ENCODE measurements at regions not wholly inside any gene's neighbourhood (a gene's known extent, or its start where the extent isn't known, plus 50 kb on each side); places are given as distances from the start of the nearest gene placed in this dataset.
A peak's percentile ranks its signal among the peaks of the same experiment; 100 is the strongest.

DNA sequence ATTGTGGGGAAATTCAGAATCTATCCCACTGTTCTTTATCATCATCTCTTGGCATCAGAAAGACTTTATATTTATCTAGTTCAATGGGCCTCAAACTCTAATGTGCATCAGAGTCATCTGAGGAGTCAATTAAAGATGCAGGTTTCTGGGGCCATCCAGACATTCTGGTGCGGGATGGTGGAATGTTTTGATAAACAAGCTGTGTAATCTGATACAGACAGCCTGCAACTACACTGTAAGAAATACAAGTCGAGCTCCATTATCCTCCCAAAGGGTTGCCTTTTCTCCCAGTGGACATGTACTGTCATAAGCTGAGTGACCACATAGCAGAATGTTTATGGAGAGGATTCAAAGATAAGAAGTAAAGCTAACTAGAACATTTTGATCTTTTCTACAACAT is 515.3 kb upstream of the DCC start:
- H3K36me3 Mint-ChIP-seq (ENCODE audit: low read depth), result no peaks in the 10 kb centered on the region
- H3K4me1 Mint-ChIP-seq, result no peaks in the 10 kb centered on the region
- H3K4me3 Mint-ChIP-seq, result no peak overlapping the region
- ATAC-seq (no peak), DNase-seq (no peak)
- no peak overlapping the region for H3K27ac Mint-ChIP-seq
- H3K27me3 Mint-ChIP-seq, result no peaks in the 10 kb centered on the region
- H3K9me3 Mint-ChIP-seq, result no peaks in the 10 kb centered on the region

DNA sequence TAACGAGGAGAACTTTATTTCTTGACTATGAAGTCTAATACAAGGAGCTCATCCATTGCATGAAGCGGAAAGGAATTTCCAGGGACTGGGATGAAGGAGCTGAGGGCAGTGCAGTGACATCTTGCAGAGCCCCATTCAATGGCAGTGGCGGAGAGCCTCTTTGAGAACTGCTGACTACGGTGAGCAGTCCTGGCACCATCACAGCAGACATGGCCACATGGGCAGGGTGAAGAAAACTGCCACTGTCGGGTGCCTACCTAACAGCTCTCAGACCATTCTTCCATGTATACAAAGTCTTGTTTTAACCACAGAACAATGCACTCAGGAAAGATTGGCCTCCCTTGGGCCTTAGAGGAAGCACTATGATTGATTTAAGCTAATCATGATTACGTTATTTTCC is 506.1 kb upstream of the DCC start:
- no peak for DNase-seq
- ATAC-seq, result no peak
- Mint-ChIP-seq H3K27ac (no peak overlapping the region), H3K36me3 (ENCODE audit: low read depth) (no peaks in the 10 kb centered on the region), H3K27me3 (no peaks in the 10 kb centered on the region), H3K4me1 (no peaks in the 10 kb centered on the region), H3K9me3 (peaks cover 3% of the 10 kb centered on the region), H3K4me3 (no peak overlapping the region)

DNA sequence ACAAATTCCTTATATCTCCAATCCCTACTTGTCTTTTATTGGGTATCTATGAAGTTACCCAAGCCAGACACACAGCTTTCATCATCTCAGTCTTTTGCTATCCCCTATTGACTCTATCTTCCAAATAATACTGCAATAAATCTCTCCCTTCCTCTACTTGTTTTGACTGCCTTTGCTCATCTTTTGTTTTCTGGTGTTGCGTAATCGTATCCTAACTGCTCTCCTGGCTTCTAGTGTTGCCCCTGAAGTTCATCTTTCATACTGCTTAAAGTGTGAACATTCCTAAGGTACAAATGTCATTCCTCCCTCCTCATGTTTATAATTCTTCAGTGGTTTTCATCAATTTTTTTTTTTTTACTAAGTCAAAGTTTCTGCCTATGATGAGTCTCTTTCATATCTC is 491.3 kb upstream of the DCC start:
- no peaks in the 10 kb centered on the region for H3K27me3 Mint-ChIP-seq

DNA sequence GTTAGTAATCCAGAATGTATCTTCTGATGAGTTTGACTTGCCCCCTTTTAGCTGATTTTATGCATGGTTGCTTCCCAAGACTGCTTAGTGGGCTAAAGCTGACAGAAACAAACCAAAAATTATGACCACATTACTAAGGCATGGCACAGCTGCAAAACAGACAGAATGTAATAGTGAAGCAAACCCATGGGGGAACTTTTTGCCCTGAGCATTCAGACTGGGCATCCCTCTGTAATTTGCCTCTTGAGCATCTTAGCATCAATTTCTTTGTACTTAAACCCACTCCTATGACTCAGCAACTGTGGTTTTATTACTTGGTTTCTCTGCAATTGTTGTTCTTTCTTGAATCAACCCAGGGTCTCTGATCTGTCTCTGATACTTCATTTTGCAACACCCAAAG is 487.3 kb upstream of the DCC start:
- Mint-ChIP-seq H3K36me3 (ENCODE audit: low read depth) (no peaks in the 10 kb centered on the region), H3K4me3 (no peak overlapping the region), H3K9me3 (peaks cover 6% of the 10 kb centered on the region), H3K27me3 (no peaks in the 10 kb centered on the region), H3K4me1 (no peaks in the 10 kb centered on the region), H3K27ac (no peak overlapping the region)
- DNase-seq, result no peak
- ATAC-seq, result no peak

More for the DNA sequence above, 491.3 kb upstream of the DCC start:
- ATAC-seq, result no peak
- Mint-ChIP-seq H3K36me3 (ENCODE audit: low read depth) (no peaks in the 10 kb centered on the region), H3K4me3 (no peak overlapping the region), H3K9me3 (peaks cover 14% of the 10 kb centered on the region), H3K27ac (no peak overlapping the region), H3K4me1 (no peaks in the 10 kb centered on the region)
- no peak for DNase-seq

DNA sequence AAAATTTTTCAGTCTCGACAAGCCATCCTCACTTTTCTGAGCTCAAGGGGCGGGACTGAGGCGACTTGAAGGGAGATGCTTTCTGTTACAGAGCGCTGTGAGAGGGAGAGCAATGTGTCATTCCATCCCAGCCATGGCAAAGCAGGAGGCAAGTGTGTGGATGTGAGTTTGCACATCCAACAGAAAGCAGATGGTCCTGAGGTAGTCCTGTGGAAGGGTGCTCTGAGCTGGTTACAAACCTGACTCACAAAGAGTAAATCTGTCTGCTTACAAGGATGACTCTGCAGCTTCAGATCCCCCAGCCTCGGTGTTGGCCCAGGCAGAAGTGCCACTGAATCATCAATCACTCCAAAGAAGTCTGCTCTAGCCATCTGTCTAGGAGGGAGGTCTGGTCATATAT is 482.0 kb upstream of the DCC start:
- Mint-ChIP-seq H3K36me3 (ENCODE audit: low read depth) (no peaks in the 10 kb centered on the region), H3K27ac (no peak overlapping the region)

DNA sequence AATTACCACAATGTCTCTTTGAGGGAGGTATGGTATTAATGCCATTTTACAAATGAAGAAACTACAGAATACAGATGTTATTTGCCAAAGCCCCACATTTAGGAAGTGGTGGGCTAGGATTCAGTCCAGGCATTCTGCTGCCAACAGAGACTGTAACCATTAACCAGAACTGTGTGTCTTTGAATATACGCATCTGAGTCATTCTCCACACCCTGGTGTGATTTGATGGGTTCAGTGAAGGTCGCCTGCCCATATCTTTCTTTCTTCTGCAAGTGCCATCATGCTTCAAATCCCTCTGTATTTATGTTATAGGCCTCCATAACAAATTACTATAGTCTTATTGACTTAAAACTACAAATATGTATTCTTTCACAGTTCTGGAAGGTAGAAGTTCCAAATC is 479.0 kb upstream of the DCC start:
- Mint-ChIP-seq H3K27me3 (no peaks in the 10 kb centered on the region), H3K4me3 (no peak overlapping the region), H3K9me3 (no peaks in the 10 kb centered on the region), H3K27ac (no peak overlapping the region), H3K36me3 (ENCODE audit: low read depth) (no peaks in the 10 kb centered on the region), H3K4me1 (no peaks in the 10 kb centered on the region)
- DNase-seq (no peak), ATAC-seq (no peak)

More for the DNA sequence above, 482.0 kb upstream of the DCC start:
- DNase-seq (no peak), ATAC-seq (no peak)
- Mint-ChIP-seq H3K9me3 (no peaks in the 10 kb centered on the region), H3K4me1 (no peaks in the 10 kb centered on the region), H3K4me3 (no peak overlapping the region), H3K27me3 (no peaks in the 10 kb centered on the region)

DNA sequence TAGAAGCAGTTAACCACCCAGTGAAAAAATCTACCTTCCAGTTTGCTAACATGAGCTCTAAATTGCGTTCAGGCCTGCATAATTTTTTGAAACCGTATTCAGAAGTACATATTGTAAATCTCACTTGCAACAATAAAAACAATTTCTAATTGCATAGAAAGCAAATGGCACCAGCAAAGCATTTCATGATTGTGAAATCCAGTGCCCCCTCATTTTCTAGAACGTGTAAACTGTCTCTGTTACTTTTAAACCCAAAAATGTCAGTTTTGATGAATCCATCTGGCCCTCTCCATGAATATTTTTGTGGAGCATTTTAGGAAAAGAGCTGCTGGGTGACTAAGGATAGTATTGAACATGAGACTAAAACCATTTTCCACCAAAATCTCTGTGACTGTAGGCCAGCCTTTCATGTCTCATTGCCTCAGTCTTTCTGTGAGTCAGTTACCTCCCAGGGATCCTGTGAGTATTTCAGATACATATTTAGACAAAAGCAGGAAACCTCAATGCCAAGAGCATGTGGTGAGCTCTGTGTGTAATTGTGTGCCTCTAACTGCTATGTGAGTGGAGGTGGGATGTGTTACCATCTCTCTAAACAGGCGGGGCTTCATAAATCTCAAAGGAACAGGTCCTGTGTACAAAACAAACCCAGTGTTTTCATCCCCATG is 477.8 kb upstream of the DCC start:
- H3K27ac Mint-ChIP-seq, result no peak overlapping the region
- DNase-seq, result no peak

DNA sequence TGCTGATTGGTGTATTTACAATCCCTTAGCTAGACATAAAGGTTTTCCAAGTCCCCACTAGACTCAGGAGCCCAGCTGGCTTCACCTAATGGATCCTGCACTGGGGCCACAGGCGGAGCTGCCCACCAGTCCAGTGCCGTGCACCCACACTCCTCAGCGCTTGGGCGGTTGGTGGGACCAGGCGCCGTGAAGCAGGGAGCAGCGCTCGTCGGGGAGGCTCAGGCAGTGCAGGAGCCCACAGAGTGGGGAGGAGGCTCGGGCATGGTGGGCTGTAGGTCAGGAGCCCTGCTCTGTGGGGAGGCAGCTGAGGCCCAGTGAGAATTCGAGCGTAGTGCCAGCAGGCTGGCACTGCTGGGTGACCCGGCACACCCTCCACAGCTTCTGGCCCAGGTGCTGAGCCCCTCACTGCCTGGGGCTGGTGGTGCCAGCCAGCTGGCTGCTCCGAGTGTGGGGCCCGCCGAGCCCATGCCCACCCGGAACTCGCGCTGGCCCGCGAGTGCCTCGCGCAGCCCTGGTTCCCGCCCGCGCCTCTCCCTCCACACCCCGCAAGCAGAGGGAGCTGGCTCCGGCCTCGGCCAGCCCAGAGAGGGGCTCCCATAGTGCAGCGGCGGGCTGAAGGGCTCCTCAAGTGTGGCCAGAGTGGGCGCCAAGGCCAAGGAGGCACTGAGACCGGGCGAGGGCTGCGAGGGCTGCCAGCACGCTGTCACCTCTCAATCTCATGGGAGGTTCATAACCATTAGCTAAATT is 475.6 kb upstream of the DCC start:
- Mint-ChIP-seq H3K4me3 (no peak overlapping the region), H3K4me1 (no peaks in the 10 kb centered on the region), H3K27me3 (no peaks in the 10 kb centered on the region), H3K27ac (no peak overlapping the region), H3K9me3 (no peaks in the 10 kb centered on the region), H3K36me3 (ENCODE audit: low read depth) (no peaks in the 10 kb centered on the region)
- ATAC-seq, result no peak
- DNase-seq, result no peak

More for the DNA sequence above, 477.8 kb upstream of the DCC start:
- Mint-ChIP-seq H3K4me3 (no peak overlapping the region), H3K4me1 (no peaks in the 10 kb centered on the region), H3K36me3 (ENCODE audit: low read depth) (no peaks in the 10 kb centered on the region), H3K27me3 (no peaks in the 10 kb centered on the region), H3K9me3 (no peaks in the 10 kb centered on the region)
- ATAC-seq, result no peak

DNA sequence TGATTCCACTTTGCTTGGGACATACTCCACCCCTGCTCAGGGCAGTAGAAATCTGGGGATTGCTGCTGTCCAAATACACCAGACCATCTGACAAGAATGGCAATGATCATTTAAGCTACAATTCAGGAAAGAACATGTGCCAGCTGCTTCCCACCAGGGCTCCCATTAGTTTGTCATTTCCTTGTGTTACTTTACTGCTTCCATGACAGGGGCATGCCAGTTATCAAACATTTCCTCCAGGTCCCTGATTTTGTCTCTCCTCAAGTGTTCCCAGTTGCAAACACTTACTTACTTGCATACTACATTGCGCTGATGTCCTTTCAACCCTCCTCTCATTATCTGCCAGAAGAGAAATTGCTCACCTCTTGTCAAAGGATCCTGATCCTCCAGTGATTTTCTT is 474.5 kb upstream of the DCC start:
- no peak for DNase-seq
- Mint-ChIP-seq H3K27ac (no peak overlapping the region), H3K4me1 (no peaks in the 10 kb centered on the region), H3K4me3 (no peak overlapping the region), H3K36me3 (ENCODE audit: low read depth) (no peaks in the 10 kb centered on the region), H3K27me3 (no peaks in the 10 kb centered on the region), H3K9me3 (peaks cover 7% of the 10 kb centered on the region)
- ATAC-seq, result no peak

DNA sequence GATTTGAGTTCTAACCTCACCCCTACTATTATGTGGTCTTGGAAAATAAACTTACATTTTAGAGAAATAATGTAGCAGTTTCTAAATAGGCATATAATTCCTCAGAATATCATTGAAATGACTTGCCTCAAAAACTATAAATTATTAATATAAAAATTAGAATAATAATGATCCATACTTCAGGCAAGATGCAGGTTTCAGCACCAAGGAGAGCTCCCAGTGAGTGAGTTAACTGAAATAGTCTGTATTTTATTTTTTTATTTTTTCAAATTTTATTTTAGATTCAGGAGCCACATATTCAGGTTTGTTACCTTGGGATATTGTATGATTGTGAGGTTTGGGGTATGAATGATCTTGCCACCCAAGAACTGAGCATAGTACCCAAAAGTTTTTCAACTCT is 472.2 kb upstream of the DCC start:
- Mint-ChIP-seq H3K9me3 (peaks cover 17% of the 10 kb centered on the region), H3K4me3 (no peak overlapping the region), H3K27me3 (no peaks in the 10 kb centered on the region), H3K27ac (no peak overlapping the region), H3K36me3 (ENCODE audit: low read depth) (no peaks in the 10 kb centered on the region), H3K4me1 (no peaks in the 10 kb centered on the region)
- ATAC-seq (no peak), DNase-seq (peak; percentile 2)

DNA sequence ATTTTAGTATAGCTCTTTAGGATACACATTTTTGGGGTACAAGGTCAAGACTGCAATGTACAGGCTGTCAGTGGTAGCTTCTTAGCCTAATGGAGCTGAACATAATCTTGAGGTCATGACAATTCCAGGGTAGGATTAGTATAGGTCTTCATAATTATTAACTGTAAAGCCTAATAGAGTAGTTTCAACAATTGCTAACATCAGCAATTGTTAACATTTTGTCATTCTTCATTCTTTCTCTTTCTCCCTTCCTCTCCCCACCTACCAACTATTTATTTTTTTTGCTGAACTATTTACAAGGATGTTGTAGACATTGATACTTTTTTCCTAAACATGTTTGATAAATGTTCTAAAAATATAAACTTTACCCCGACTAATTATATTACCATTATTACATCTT is 461.3 kb upstream of the DCC start:
- ATAC-seq (no peak), DNase-seq (no peak)
- Mint-ChIP-seq H3K4me1 (no peaks in the 10 kb centered on the region), H3K9me3 (peaks cover 4% of the 10 kb centered on the region), H3K36me3 (ENCODE audit: low read depth) (no peaks in the 10 kb centered on the region), H3K27ac (no peak overlapping the region), H3K4me3 (no peak overlapping the region), H3K27me3 (no peaks in the 10 kb centered on the region)

DNA sequence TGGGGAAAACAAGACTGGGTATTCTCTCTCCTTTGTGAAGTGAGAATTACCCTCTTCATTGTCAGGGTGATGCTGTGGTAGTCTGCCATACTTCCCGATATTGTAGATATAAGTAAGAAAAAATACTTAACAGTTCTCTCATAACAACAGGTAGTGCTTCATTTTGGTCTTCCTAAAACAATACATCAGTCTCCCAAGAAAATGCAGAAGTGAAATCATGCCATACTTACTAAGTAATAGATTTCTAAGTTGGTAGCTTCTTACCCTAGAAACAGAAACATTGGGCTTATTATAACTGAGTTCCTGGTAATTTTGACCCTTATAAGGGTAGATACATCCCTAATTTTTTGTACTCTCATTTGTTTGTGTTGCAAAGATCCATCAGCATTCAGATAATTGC is 460.7 kb upstream of the DCC start:
- no peak overlapping the region for H3K4me3 Mint-ChIP-seq
- DNase-seq, result no peak
- no peak overlapping the region for H3K27ac Mint-ChIP-seq
- ATAC-seq, result no peak
- H3K4me1 Mint-ChIP-seq, result no peaks in the 10 kb centered on the region
- H3K27me3 Mint-ChIP-seq, result no peaks in the 10 kb centered on the region
- no peaks in the 10 kb centered on the region for H3K36me3 Mint-ChIP-seq (ENCODE audit: low read depth)
- H3K9me3 Mint-ChIP-seq, result peaks cover 4% of the 10 kb centered on the region

DNA sequence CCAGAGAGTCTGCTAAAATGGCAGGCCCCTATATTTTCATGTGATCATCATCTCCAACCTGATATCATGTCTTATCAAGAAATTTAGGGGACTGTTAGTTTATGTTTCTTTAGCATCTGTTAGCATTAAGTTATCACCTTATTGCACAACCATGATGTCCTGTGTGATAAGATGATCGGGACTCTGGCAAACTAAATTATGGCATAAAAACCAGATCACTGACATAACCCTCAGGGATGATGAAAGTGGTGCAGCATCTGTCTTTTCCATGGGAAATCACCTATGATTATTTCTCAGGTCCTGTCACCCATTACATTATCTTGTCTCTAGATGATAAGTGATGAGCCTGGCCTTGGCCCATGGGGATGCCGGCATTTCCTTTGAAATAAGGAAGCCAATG is 458.6 kb upstream of the DCC start:
- Mint-ChIP-seq H3K27me3 (no peaks in the 10 kb centered on the region), H3K9me3 (no peaks in the 10 kb centered on the region), H3K27ac (no peak overlapping the region), H3K4me1 (no peaks in the 10 kb centered on the region), H3K4me3 (no peak overlapping the region), H3K36me3 (ENCODE audit: low read depth) (no peaks in the 10 kb centered on the region)
- ATAC-seq (no peak), DNase-seq (no peak)

DNA sequence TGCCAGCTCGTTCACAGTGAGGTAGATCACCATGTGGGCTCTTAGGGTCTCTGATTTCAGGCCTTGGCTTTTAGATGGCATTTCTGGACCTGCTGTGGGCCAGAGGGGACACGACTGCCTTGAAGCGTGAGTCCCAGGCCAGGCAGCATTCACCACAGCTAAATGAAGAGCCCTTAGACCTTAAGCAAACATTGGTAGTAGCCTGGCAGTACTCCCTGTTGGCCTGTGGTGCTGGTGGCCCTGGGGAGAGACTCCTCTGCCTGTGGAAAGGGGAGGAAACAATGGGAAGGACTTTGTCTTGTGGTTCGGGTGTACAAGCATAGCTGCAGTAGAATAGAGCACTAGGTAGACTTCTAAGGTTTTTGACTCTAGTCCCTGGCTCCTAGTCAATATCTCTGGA is 456.0 kb upstream of the DCC start:
- no peak for DNase-seq
- Mint-ChIP-seq H3K36me3 (ENCODE audit: low read depth) (no peaks in the 10 kb centered on the region), H3K27me3 (no peaks in the 10 kb centered on the region), H3K27ac (no peak overlapping the region), H3K4me3 (no peak overlapping the region), H3K4me1 (no peaks in the 10 kb centered on the region), H3K9me3 (no peaks in the 10 kb centered on the region)
- ATAC-seq, result no peak

DNA sequence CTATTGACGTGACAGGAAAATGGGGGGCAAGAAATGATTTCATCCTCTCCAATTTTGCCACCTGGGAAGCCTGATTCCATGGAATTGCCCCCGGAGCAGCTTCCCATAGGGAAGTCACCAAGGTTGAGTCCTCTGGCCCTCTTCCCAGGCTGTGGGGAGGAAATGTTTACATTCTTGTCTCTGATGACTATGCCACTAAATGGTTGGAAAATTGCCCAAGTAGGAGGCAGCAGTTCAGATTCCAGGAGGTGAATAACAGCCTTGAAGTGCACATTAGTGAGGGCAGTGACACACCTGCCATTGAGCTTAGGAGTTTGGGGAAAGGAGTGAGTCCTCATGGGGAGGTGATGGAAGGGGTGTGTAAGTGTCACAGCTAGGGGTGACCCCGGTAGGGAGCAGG is 449.2 kb upstream of the DCC start:
- Mint-ChIP-seq H3K9me3 (no peaks in the 10 kb centered on the region), H3K27me3 (no peaks in the 10 kb centered on the region), H3K27ac (no peak overlapping the region), H3K4me1 (no peaks in the 10 kb centered on the region), H3K36me3 (ENCODE audit: low read depth) (no peaks in the 10 kb centered on the region), H3K4me3 (no peak overlapping the region)
- DNase-seq (no peak), ATAC-seq (no peak)

Measured in activated naive CD8-positive, alpha-beta T cell treated with anti-CD3 and anti-CD28 coated beads, Interleukin-2, amount 50 U/mL, for 24 hours (primary cell).